Neural cell (in vitro differentiated cells): ENCODE measurements at regions not wholly inside any gene's neighbourhood (a gene's known extent, or its start where the extent isn't known, plus 50 kb on each side); places are given as distances from the start of the nearest gene placed in this dataset.

ENCODE experiments used
- CTCF ChIP-seq: fragments of 450-650 bp; IDR thresholded peaks from 2 replicates; pipeline ENCODE4 v1.5.1; 2014; ENCODE audit warnings: antibody characterized with exemption, mild to moderate bottlenecking, moderate library complexity; ENCODE audit not compliant: poor library complexity, severe bottlenecking
- EP300 ChIP-seq: fragments of 450-650 bp; conservative IDR thresholded peaks from 2 replicates; pipeline ENCODE4 v1.6.1; 2014; ENCODE audit warnings: antibody characterized with exemption, mild to moderate bottlenecking, moderate library complexity; ENCODE audit not compliant: poor library complexity, severe bottlenecking
- EZH2 ChIP-seq: fragments of 200-600, 300-800 bp; shearing (Covaris generic), sonication (generic); IDR thresholded peaks from 2 replicates; pipeline ENCODE4 v1.6.1; 2014; ENCODE audit warnings: antibody characterized with exemption, low read length, borderline replicate concordance, mild to moderate bottlenecking; ENCODE audit not compliant: insufficient read depth, poor library complexity, severe bottlenecking
- MXI1 ChIP-seq: fragments of 450-650 bp; conservative IDR thresholded peaks from 2 replicates; pipeline ENCODE4 v1.6.1; 2014; ENCODE audit warnings: antibody characterized with exemption, mild to moderate bottlenecking; ENCODE audit not compliant: poor library complexity, severe bottlenecking
- POLR2AphosphoS5 ChIP-seq: IDR thresholded peaks from 2 replicates; pipeline ENCODE4 v1.6.1; 2012
- RAD21 ChIP-seq: fragments of 450-650 bp; conservative IDR thresholded peaks from 2 replicates; pipeline ENCODE4 v1.6.1; 2014; ENCODE audit warnings: antibody characterized with exemption, mild to moderate bottlenecking, moderate library complexity
- REST ChIP-seq: IDR thresholded peaks from 2 replicates; pipeline ENCODE4 v1.6.1; 2012; ENCODE audit warnings: borderline replicate concordance
- TAF1 ChIP-seq: IDR thresholded peaks from 2 replicates; pipeline ENCODE4 v1.6.1; 2012; ENCODE audit warnings: low read depth

DNA sequence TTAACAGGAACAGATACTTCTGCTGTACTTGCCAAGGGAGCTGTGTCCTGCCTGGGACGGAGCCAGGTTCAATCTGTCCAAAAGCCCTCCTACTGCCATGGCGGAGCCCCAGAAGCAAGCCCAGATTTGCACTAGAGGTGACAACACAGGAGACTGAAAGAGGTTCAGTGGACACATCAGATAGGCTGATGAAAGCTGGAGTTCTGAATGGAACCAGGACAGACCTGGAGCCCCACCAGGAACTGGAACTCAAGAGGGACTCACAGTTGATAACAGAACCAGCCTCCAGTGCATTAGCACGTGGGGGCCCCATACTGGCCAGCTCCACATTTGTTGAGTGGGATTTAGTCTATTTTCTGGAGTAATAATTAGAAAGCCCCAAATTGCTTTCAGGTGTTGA, 315.5 kb downstream of the ARRDC4 start:
- TF ChIP-seq CTCF (no peak), TAF1 (no peak), EZH2 (no peak), REST (no peak), EP300 (no peak), POLR2AphosphoS5 (no peak), RAD21 (no peak), MXI1 (no peak)
